Panc1 (cell line): ENCODE measurements at regions not wholly inside any gene's neighbourhood (a gene's known extent, or its start where the extent isn't known, plus 50 kb on each side); places are given as distances from the start of the nearest gene placed in this dataset.

ENCODE experiments used
- CTCF ChIP-seq: fragments of 450-650 bp; IDR thresholded peaks from 2 replicates; pipeline ENCODE4 v1.5.1; 2017; ENCODE audit warnings: mild to moderate bottlenecking
- REST ChIP-seq, 2 experiments: IDR thresholded peaks; 2 replicates each; pipeline ENCODE4 v1.6.1; 2011 to 2012; ENCODE audit warnings: low read depth in 2 of 2, control low read depth in 1 of 2, low read length in 1 of 2, mild to moderate bottlenecking in 1 of 2, moderate library complexity in 1 of 2; ENCODE audit not compliant: insufficient read depth in 1 of 2
- TCF7L2 ChIP-seq: IDR thresholded peaks from 2 replicates; pipeline ENCODE4 v1.6.1; 2011; ENCODE audit warnings: mild to moderate bottlenecking, low read depth, low read length, inconsistent platforms

GRCh38 chr12:107543841-107544240, 141.8 kb upstream of the PWP1 start:
- TF ChIP-seq CTCF (no peak), REST (IDR thresholded peaks at IDR 0.05; ENCODE audit: insufficient read depth in 1 of 2, low read depth in 2 of 2, low read length in 1 of 2) (no peak), TCF7L2 (no peak)
